Heart left ventricle (tissue), 16 donors: ENCODE measurements at regions not wholly inside any gene's neighbourhood (a gene's known extent, or its start where the extent isn't known, plus 50 kb on each side); places are given as distances from the start of the nearest gene placed in this dataset.

Experiments used
- ATAC-seq, 4 donors: fragments of 200-7000 bp; cut with Tn5 transposase; one replicate each; pipeline ENCODE4 v1.9.1; 2020 to 2022; ENCODE audit warnings: moderate library complexity in 4 of 4, mild to moderate bottlenecking in 3 of 4, moderate number of reproducible peaks in 1 of 4
- DNase-seq, 5 donors: peaks; one replicate each; pipeline ENCODE4 v3.0.0-alpha.2; 2020
- H3K27ac ChIP-seq, 12 donors: fragments of 200-600 bp; sonication (generic) in 4 of 12; one replicate each; pipeline versions ENCODE4 v1.5.0 to v1.8.0; 2016 to 2022; ENCODE audit warnings: mild to moderate bottlenecking in 2 of 12
- H3K27me3 ChIP-seq, 9 donors: fragments of 200-600 bp; sonication (generic) in 2 of 9; one replicate each; pipeline versions ENCODE4 v1.5.1 to v1.8.0; 2016 to 2022; ENCODE audit warnings: mild to moderate bottlenecking in 3 of 9
- H3K36me3 ChIP-seq, 9 donors: fragments of 200-600 bp; sonication (generic) in 2 of 9; one replicate each; pipeline versions ENCODE4 v1.5.0 to v1.8.0; 2018 to 2022; ENCODE audit warnings: mild to moderate bottlenecking in 2 of 9
- H3K4me1 ChIP-seq, 12 donors: fragments of 200-600 bp; sonication (generic) in 4 of 12; one replicate each; pipeline versions ENCODE4 v1.5.0 to v1.8.0; 2016 to 2022; ENCODE audit warnings: mild to moderate bottlenecking in 3 of 12
- H3K4me3 ChIP-seq, 12 donors: fragments of 200-600 bp; sonication (generic) in 4 of 12; one replicate each; pipeline versions ENCODE4 v1.5.0 to v1.8.0; 2017 to 2022; ENCODE audit warnings: mild to moderate bottlenecking in 9 of 12, moderate library complexity in 4 of 12
- H3K9me3 ChIP-seq, 12 donors: fragments of 200-600 bp; sonication (generic) in 4 of 12; one replicate each; pipeline versions ENCODE4 v1.5.0 to v1.8.0; 2016 to 2022; ENCODE audit warnings: mild to moderate bottlenecking in 1 of 12
- CTCF ChIP-seq, 12 donors: fragments of 200-600 bp; sonication (generic) in 4 of 12; IDR thresholded peaks; one replicate each; pipeline versions ENCODE4 v1.5.0 to v1.8.0; 2018 to 2022; ENCODE audit warnings: antibody characterized with exemption in 12 of 12, mild to moderate bottlenecking in 5 of 12
- POLR2A ChIP-seq, 2 donors: fragments of 450-650 bp; IDR thresholded peaks; one replicate each; pipeline ENCODE4 v1.6.1; 2017; ENCODE audit warnings: antibody characterized with exemption in 2 of 2, mild to moderate bottlenecking in 2 of 2, moderate library complexity in 2 of 2
- WGBS, 4 donors: extraction: QIAGEN DNeasy Blood & Tissue Kit in 2 of 4; methylation state at CpG; one replicate each; pipeline versions ENCODE4 v1.1.5 to v1.1.7; 2013 to 2018; 5-methylcytosine and 5-hydroxymethylcytosine counted together
- intact Hi-C, 10 donors: fragments of 100-400 bp; cut with DNase I; formaldehyde crosslinking; loops; one replicate each; pipeline versions ENCODE4 v1.11.1 to v1.14.2; 2022
- donor health status: ischemic (EF 13 %, LVEDD 7.1; RV severe dilation, severe dysfunction).
- donor health status: healthy with polysubstance abuse.
- donor health status: DM: no; HTN: yes; CAD: no.
- donor health status: DM: no; HTN: no; CAD: no.
- donor health status: ischemic (EF 25% LVEDD 6.9; RV normal size, moderate dysfunction).
- donor health status: ischemic (EF 25% LVEDD 5.7; RV mildly dilated, moderate dysfunction).
- donor health status: healthy.
- donor health status: DM: yes; HTN: yes; CAD: no.
- donor health status: ischemic (EF 35%, LVEDD 5.7; RV mildly dilated, moderate dysfunction).
- donor health status: nonischemic (EF 11% LVEDD 7.7; RV severe dilation, severe dysfunction).
- donor health status: DM: yes; HTN: yes; CAD: no.
- donor health status: PGD.
- donor health status: ischemic (EF 29% LVEDD 5.4; RV normal size, mild dysfunction).
- donor health status: nonischemic (EF 23%, LVEDD 6.1; RV moderate dilation, normal function).

GRCh38 chr13:82344867-82345266, 1537.4 kb downstream of the SLITRK1 start:
- intact Hi-C loops: no loop called here
- no peak overlapping the region for H3K4me3 ChIP-seq
- H3K9me3 ChIP-seq: no peaks in the 10 kb centered on the region
- 68 to 88% (median 84%) methylated on average over 1 of the region's 1 CpG for WGBS, 4 donors
- H3K36me3 ChIP-seq: no peaks in the 10 kb centered on the region
- no peak overlapping the region for H3K27ac ChIP-seq
- no peaks in the 10 kb centered on the region for H3K4me1 ChIP-seq
- no peaks in the 10 kb centered on the region for H3K27me3 ChIP-seq
- DNase-seq (no peak), ATAC-seq (no peak)
- TF ChIP-seq POLR2A (IDR thresholded peaks at IDR 0.05): no peak
- TF ChIP-seq CTCF (IDR thresholded peaks at IDR 0.05): no peak

- DNase-seq (no peak), ATAC-seq (no peak)
- no peak for TF ChIP-seq CTCF (IDR thresholded peaks at IDR 0.05)
- TF ChIP-seq POLR2A (IDR thresholded peaks at IDR 0.05): no peak
- 71 to 85% (median 81%) methylated on average over 1 of the region's 1 CpG for WGBS, 4 donors
- H3K36me3 ChIP-seq: no peaks in the 10 kb centered on the region
- no peak overlapping the region for H3K4me3 ChIP-seq
- H3K4me1 ChIP-seq: no peaks in the 10 kb centered on the region
- no peaks in the 10 kb centered on the region for H3K9me3 ChIP-seq
- H3K27me3 ChIP-seq: no peaks in the 10 kb centered on the region
- no peak overlapping the region for H3K27ac ChIP-seq
- intact Hi-C loops: no loop called here
Measured at GRCh38 chr13:82341116-82341515, 1541.2 kb downstream of the SLITRK1 start.

- no peaks in the 10 kb centered on the region for H3K4me1 ChIP-seq
- no peak for TF ChIP-seq POLR2A (IDR thresholded peaks at IDR 0.05)
- peak in 7 of 12 donors; percentile 11 to 36 (median 24) for TF ChIP-seq CTCF (IDR thresholded peaks at IDR 0.05)
- H3K27ac ChIP-seq: no peak overlapping the region
- H3K36me3 ChIP-seq: no peaks in the 10 kb centered on the region
- ATAC-seq (no peak), DNase-seq (no peak)
- no peaks in the 10 kb centered on the region for H3K27me3 ChIP-seq
- WGBS, 4 donors: 49 to 58% (median 54%) methylated on average over 5 of the region's 5 CpGs
- no peak overlapping the region for H3K4me3 ChIP-seq
- intact Hi-C loops: no loop called here
- peaks cover 0 to 3% (median 0%) of the 10 kb centered on the region in 12 donors for H3K9me3 ChIP-seq
Measured at GRCh38 chr13:82330499-82330898, 1551.8 kb downstream of the SLITRK1 start.

- TF ChIP-seq CTCF (IDR thresholded peaks at IDR 0.05) (no peak), POLR2A (IDR thresholded peaks at IDR 0.05) (no peak)
- H3K36me3 ChIP-seq: no peaks in the 10 kb centered on the region
- no peak overlapping the region for H3K27ac ChIP-seq
- intact Hi-C loops: no loop called here
- no peaks in the 10 kb centered on the region for H3K27me3 ChIP-seq
- H3K4me1 ChIP-seq: no peaks in the 10 kb centered on the region
- ATAC-seq: no peak
- 85 to 91% (median 90%) methylated on average over 5 of the region's 5 CpGs for WGBS, 4 donors
- no peak overlapping the region for H3K4me3 ChIP-seq
- no peak for DNase-seq
- H3K9me3 ChIP-seq: peaks cover 0 to 9% (median 0%) of the 10 kb centered on the region in 12 donors
Measured at GRCh38 chr13:82323101-82323500, 1559.2 kb downstream of the SLITRK1 start.
